ENCODE measurements at regions not wholly inside any gene's neighbourhood (a gene's known extent, or its start where the extent isn't known, plus 50 kb on each side); places are given as distances from the start of the nearest gene placed in this dataset.

DNA sequence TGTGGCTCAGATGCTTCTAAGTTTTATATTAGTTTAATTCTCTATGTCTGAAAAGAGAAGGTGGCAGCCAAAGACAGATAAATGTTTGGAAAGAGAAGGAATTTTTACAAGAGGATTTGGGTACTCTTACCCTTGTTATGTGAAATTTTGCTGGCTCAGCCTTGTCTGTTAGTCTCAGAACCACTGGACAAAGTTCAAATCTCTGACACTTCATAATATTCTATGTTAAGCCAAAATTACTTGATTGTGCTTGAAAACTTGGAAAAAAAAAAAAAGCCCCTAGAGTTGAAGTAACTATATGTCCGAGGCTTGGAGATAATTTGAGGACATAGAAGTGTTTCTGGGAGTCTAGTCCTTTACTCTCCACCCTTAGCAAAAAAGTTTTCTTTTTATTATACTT lies 1079.3 kb upstream of the LRRTM3 start:
- Mint-ChIP-seq H3K4me1 (no peaks in the 10 kb centered on the region), H3K4me3 (no peak overlapping the region), H3K36me3 (no peaks in the 10 kb centered on the region), H3K9me3 (no peaks in the 10 kb centered on the region), H3K27me3 (no peaks in the 10 kb centered on the region), H3K27ac (no peak overlapping the region)
- no peak for DNase-seq

DNA sequence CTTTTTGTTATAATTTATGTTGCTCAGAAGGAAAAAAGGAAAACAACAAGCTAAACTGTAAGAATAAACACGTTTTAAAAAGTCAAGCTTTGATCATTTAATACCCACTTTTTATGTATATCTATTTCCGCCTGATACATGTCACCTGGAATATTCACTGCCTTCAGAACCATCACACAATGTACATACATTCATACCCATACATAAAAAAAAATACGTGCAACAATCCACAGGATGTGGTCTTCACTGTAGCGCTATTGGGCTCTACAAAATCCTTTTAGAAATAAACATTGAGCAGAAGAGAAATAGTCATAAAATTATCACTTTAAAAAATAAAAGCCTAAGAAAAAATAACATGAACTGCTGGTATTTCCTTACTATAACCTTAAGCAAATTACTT lies 1078.9 kb upstream of the LRRTM3 start:
- Mint-ChIP-seq H3K27me3 (no peaks in the 10 kb centered on the region), H3K36me3 (no peaks in the 10 kb centered on the region), H3K9me3 (no peaks in the 10 kb centered on the region), H3K27ac (no peak overlapping the region), H3K4me1 (no peaks in the 10 kb centered on the region), H3K4me3 (no peak overlapping the region)
- DNase-seq, result no peak

DNA sequence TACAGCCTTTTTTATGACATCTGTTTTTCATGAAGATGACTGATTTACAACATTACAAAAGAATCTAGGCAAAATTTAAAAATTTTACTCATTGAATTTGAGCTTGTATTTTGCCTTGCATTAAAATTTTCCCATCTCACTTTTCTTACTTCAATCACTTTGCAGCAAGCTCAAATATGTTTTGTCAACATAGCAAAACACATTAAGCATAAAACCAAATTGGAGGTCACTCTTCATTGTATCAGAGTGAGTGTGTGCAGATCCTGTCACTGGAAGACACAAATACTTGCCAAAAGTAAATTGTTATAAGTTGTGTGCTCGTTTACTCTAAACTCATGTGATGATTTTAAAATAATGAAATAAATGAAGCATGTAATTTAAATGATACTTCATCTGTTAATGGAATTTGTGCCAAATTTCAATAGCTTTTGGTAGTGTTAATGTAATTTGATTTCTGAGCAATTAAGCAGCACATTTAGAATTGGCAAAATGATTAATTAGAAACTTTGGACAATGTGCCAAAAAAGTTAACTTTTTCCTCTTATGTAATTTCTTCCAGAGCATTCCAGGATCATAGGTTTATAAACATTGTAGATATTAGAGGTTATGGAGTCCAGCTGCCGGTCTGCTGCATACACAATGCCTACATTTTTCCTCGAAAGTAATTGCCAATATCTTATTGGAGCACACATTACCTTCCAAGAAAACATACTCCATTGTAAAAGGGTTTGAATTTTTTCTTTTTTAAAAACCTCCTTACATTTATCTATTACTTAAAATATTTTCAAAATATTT lies 1078.2 kb upstream of the LRRTM3 start:
- no peaks in the 10 kb centered on the region for H3K36me3 Mint-ChIP-seq
- no peaks in the 10 kb centered on the region for H3K4me1 Mint-ChIP-seq
- H3K9me3 Mint-ChIP-seq, result no peaks in the 10 kb centered on the region
- H3K4me3 Mint-ChIP-seq, result no peak overlapping the region
- H3K27me3 Mint-ChIP-seq, result no peaks in the 10 kb centered on the region
- no peak for DNase-seq
- H3K27ac Mint-ChIP-seq, result no peak overlapping the region

DNA sequence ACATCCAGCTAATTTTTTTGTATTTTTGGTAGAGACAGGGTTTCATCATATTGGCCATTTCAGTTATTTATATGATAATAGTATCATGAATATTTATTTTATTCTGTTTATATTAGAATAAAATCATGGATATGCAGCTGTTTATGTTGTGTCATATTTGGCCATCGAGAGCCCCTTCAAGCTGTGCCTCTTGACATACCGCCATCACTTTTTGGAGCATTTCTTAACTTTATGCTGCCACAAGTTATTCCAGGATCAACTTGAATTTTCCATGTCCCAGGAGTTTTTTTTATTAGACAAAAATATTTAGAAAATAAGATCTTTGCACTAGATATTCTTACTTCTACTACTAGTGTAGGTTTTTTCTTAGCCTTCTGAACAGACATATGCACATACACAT lies 1067.0 kb upstream of the LRRTM3 start:
- no peak overlapping the region for H3K4me3 Mint-ChIP-seq
- H3K27ac Mint-ChIP-seq, result no peak overlapping the region
- H3K36me3 Mint-ChIP-seq, result no peaks in the 10 kb centered on the region
- H3K9me3 Mint-ChIP-seq, result peaks cover 2% of the 10 kb centered on the region
- no peaks in the 10 kb centered on the region for H3K4me1 Mint-ChIP-seq
- H3K27me3 Mint-ChIP-seq, result no peaks in the 10 kb centered on the region
- no peak for DNase-seq

DNA sequence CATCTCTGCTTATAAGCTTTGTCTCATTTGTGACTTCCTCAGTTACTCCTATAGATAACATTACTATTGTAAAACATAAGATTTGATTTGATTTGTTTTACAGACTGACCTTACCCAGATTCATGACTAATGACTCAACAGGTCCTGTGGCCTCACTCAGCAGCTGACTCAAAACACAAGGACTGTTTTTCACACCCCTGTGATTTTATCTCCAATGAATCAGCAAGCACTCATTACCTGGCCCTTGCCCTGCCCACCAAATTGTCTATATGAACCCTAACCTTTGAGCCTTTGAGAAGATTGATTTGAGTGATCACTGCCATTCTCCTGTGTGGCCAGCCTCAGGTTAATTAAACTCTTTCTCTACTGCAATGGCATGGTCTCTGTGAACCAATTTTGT lies 1064.6 kb upstream of the LRRTM3 start:
- Mint-ChIP-seq H3K4me1 (no peaks in the 10 kb centered on the region), H3K9me3 (peaks cover 2% of the 10 kb centered on the region), H3K27ac (no peak overlapping the region), H3K36me3 (no peaks in the 10 kb centered on the region), H3K4me3 (no peak overlapping the region), H3K27me3 (no peaks in the 10 kb centered on the region)
- DNase-seq, result no peak
